Right renal pelvis (tissue), 4 donors: ENCODE measurements at regions not wholly inside any gene's neighbourhood (a gene's known extent, or its start where the extent isn't known, plus 50 kb on each side); places are given as distances from the start of the nearest gene placed in this dataset.
"Not testable (repeated sequence)": the region's sequence is repeated elsewhere in the genome, so short reads cannot be mapped to it uniquely, and the experiment has no call there.

Experiments used
- DNase-seq, 4 donors: peaks; one replicate each; pipeline ENCODE4 v3.0.0-alpha.2; 2013; ENCODE audit warnings: low read depth in 4 of 4, low spot score in 3 of 4, missing footprints in 1 of 4

GRCh38 chr10:8128511-8128910 is 74.0 kb downstream of the GATA3 start:
- DNase-seq: no peak

GRCh38 chr10:8129438-8129837 is 75.0 kb downstream of the GATA3 start:
- no peak for DNase-seq

GRCh38 chr10:8130973-8131911 is 76.8 kb downstream of the GATA3 start:
- DNase-seq: no peak

- no peak for DNase-seq
These were observed 78.7 kb downstream of the GATA3 start for GRCh38 chr10:8133146-8133545.

- DNase-seq: no peak
These were observed 82.2 kb downstream of the GATA3 start for GRCh38 chr10:8136736-8137135.

- no peak for DNase-seq
These were observed 82.8 kb downstream of the GATA3 start for GRCh38 chr10:8137272-8137681.

- DNase-seq: no peak
These were observed 83.2 kb downstream of the GATA3 start for GRCh38 chr10:8137726-8138125.

GRCh38 chr10:8138471-8138870 is 84.0 kb downstream of the GATA3 start:
- no peak for DNase-seq

- DNase-seq: no peak
These were observed 90.0 kb downstream of the GATA3 start for GRCh38 chr10:8144496-8144895.

GRCh38 chr10:8146650-8147049 is 92.2 kb downstream of the GATA3 start:
- no peak for DNase-seq

GRCh38 chr10:8149991-8150390 is 95.5 kb downstream of the GATA3 start:
- no peak for DNase-seq

GRCh38 chr10:8150401-8150905 is 96.0 kb downstream of the GATA3 start:
- DNase-seq: no peak

- DNase-seq: no peak
These were observed 96.6 kb downstream of the GATA3 start for GRCh38 chr10:8151086-8151485.

GRCh38 chr10:8156918-8157317 is 102.4 kb downstream of the GATA3 start:
- DNase-seq: no peak

GRCh38 chr10:8158193-8159071 is 103.9 kb downstream of the GATA3 start:
- DNase-seq: no peak

- no peak for DNase-seq
These were observed 105.1 kb downstream of the GATA3 start for GRCh38 chr10:8159341-8160165.

GRCh38 chr10:8163824-8164223 is 109.3 kb downstream of the GATA3 start:
- no peak for DNase-seq

- not testable (repeated sequence) for DNase-seq
These were observed 110.2 kb downstream of the GATA3 start for GRCh38 chr10:8164640-8165039.

GRCh38 chr10:8168836-8169235 is 114.3 kb downstream of the GATA3 start:
- DNase-seq: no peak

GRCh38 chr10:8171008-8171407 is 116.5 kb downstream of the GATA3 start:
- no peak for DNase-seq
